Natural killer cell treated with Interleukin-12 subunit alpha and Interleukin-12 subunit beta and Interleukin-15 and Interleukin-18, amount 100 ng/mL, for 72 hours (primary cell): ENCODE measurements at regions not wholly inside any gene's neighbourhood (a gene's known extent, or its start where the extent isn't known, plus 50 kb on each side); places are given as distances from the start of the nearest gene placed in this dataset.
"Not testable (repeated sequence)": the region's sequence is repeated elsewhere in the genome, so short reads cannot be mapped to it uniquely, and the experiment has no call there.

Experiments
- ATAC-seq, 2 donors: fragments of 150-1000 bp; cut with Tn5 transposase in 1 of 2; sonication (Bioruptor Pico), chemical (Tn5 transposase) in 1 of 2; 2 replicates each; pipeline ENCODE4 v1.10.0; 2021
- DNase-seq: peaks from one replicate; pipeline ENCODE4 v3.0.0; 2022; ENCODE audit warnings: low spot score
- H3K27ac Mint-ChIP-seq, 2 donors: 1 replicate in 1 of 2; 2 replicates in 1 of 2; pipeline ENCODE4 v1.8.0; 2022; ENCODE audit warnings: mixed read lengths in 2 of 2, mild to moderate bottlenecking in 1 of 2, moderate library complexity in 1 of 2
- H3K27me3 Mint-ChIP-seq, 2 donors: 1 replicate in 1 of 2; 2 replicates in 1 of 2; pipeline ENCODE4 v1.8.0; 2022; ENCODE audit warnings: mixed read lengths in 2 of 2
- H3K36me3 Mint-ChIP-seq: one replicate; pipeline ENCODE4 v1.8.0; 2022; ENCODE audit warnings: mixed read lengths
- H3K4me1 Mint-ChIP-seq, 2 donors: 1 replicate in 1 of 2; 2 replicates in 1 of 2; pipeline ENCODE4 v1.8.0; 2022; ENCODE audit warnings: low read depth in 2 of 2, mixed read lengths in 2 of 2, mild to moderate bottlenecking in 1 of 2
- H3K4me3 Mint-ChIP-seq: one replicate; pipeline ENCODE4 v1.8.0; 2022; ENCODE audit warnings: mixed read lengths
- H3K9me3 Mint-ChIP-seq: 2 replicates; pipeline ENCODE4 v1.8.0; 2022; ENCODE audit warnings: mixed read lengths

- Mint-ChIP-seq H3K27ac (no peak overlapping the region), H3K36me3 (no peaks in the 10 kb centered on the region), H3K9me3 (peaks cover 19% of the 10 kb centered on the region), H3K4me3 (no peak overlapping the region), H3K27me3 (no peaks in the 10 kb centered on the region), H3K4me1 (no peaks in the 10 kb centered on the region)
- ATAC-seq (no peak), DNase-seq (no peak)
Measured at GRCh38 chr4:24228692-24229091, 338.8 kb upstream of the PPARGC1A start.

GRCh38 chr4:24226667-24227066 is 336.8 kb upstream of the PPARGC1A start:
- H3K27ac Mint-ChIP-seq: no peak overlapping the region
- H3K36me3 Mint-ChIP-seq: no peaks in the 10 kb centered on the region
- H3K9me3 Mint-ChIP-seq: peaks cover 17% of the 10 kb centered on the region
- no peak overlapping the region for H3K4me3 Mint-ChIP-seq
- DNase-seq (no peak), ATAC-seq (no peak)
- H3K27me3 Mint-ChIP-seq: no peaks in the 10 kb centered on the region
- no peaks in the 10 kb centered on the region for H3K4me1 Mint-ChIP-seq

GRCh38 chr4:24226023-24226422 is 336.2 kb upstream of the PPARGC1A start:
- DNase-seq: no peak
- Mint-ChIP-seq H3K27me3 (no peaks in the 10 kb centered on the region), H3K27ac (no peak overlapping the region), H3K9me3 (peaks cover 17% of the 10 kb centered on the region), H3K36me3 (no peaks in the 10 kb centered on the region), H3K4me1 (no peaks in the 10 kb centered on the region), H3K4me3 (no peak overlapping the region)
- ATAC-seq: no peak

- DNase-seq: no peak
- Mint-ChIP-seq H3K4me1 (no peaks in the 10 kb centered on the region), H3K27ac (no peak overlapping the region)
Measured at GRCh38 chr4:24224446-24224845, 334.6 kb upstream of the PPARGC1A start.

GRCh38 chr4:24219209-24219608 is 329.4 kb upstream of the PPARGC1A start:
- H3K27ac Mint-ChIP-seq: no peak overlapping the region
- H3K4me3 Mint-ChIP-seq: no peak overlapping the region
- no peaks in the 10 kb centered on the region for H3K27me3 Mint-ChIP-seq
- ATAC-seq: no peak
- no peaks in the 10 kb centered on the region for H3K4me1 Mint-ChIP-seq
- peaks cover 8% of the 10 kb centered on the region for H3K9me3 Mint-ChIP-seq
- DNase-seq: no peak
- no peaks in the 10 kb centered on the region for H3K36me3 Mint-ChIP-seq

More at GRCh38 chr4:24224446-24224845, 334.6 kb upstream of the PPARGC1A start:
- Mint-ChIP-seq H3K27me3 (no peaks in the 10 kb centered on the region), H3K4me3 (no peak overlapping the region), H3K36me3 (no peaks in the 10 kb centered on the region), H3K9me3 (peaks cover 18% of the 10 kb centered on the region)
- no peak for ATAC-seq

GRCh38 chr4:24218566-24218965 is 328.7 kb upstream of the PPARGC1A start:
- H3K36me3 Mint-ChIP-seq: no peaks in the 10 kb centered on the region
- ATAC-seq: no peak
- H3K9me3 Mint-ChIP-seq: peaks cover 8% of the 10 kb centered on the region
- H3K27me3 Mint-ChIP-seq: no peaks in the 10 kb centered on the region
- H3K4me3 Mint-ChIP-seq: no peak overlapping the region
- no peak overlapping the region for H3K27ac Mint-ChIP-seq
- no peaks in the 10 kb centered on the region for H3K4me1 Mint-ChIP-seq
- DNase-seq: no peak

- Mint-ChIP-seq H3K4me3 (no peak overlapping the region), H3K27ac (no peak overlapping the region), H3K9me3 (peaks cover 13% of the 10 kb centered on the region), H3K4me1 (no peaks in the 10 kb centered on the region), H3K36me3 (no peaks in the 10 kb centered on the region), H3K27me3 (no peaks in the 10 kb centered on the region)
- no peak for DNase-seq
- ATAC-seq: no peak
Measured at GRCh38 chr4:24214796-24215195, 324.9 kb upstream of the PPARGC1A start.

- Mint-ChIP-seq H3K4me3 (no peak overlapping the region), H3K9me3 (peaks cover 9% of the 10 kb centered on the region), H3K36me3 (no peaks in the 10 kb centered on the region), H3K27ac (no peak overlapping the region), H3K27me3 (no peaks in the 10 kb centered on the region), H3K4me1 (no peaks in the 10 kb centered on the region)
- DNase-seq: no peak
- ATAC-seq: no peak
Measured at GRCh38 chr4:24213961-24214360, 324.1 kb upstream of the PPARGC1A start.

GRCh38 chr4:24212642-24213041 is 322.8 kb upstream of the PPARGC1A start:
- no peak overlapping the region for H3K27ac Mint-ChIP-seq
- H3K4me3 Mint-ChIP-seq: no peak overlapping the region
- H3K27me3 Mint-ChIP-seq: no peaks in the 10 kb centered on the region
- no peak for ATAC-seq
- peaks cover 9% of the 10 kb centered on the region for H3K9me3 Mint-ChIP-seq
- no peaks in the 10 kb centered on the region for H3K36me3 Mint-ChIP-seq
- no peaks in the 10 kb centered on the region for H3K4me1 Mint-ChIP-seq
- no peak for DNase-seq

GRCh38 chr4:24211856-24212255 is 322.0 kb upstream of the PPARGC1A start:
- DNase-seq: no peak
- H3K27ac Mint-ChIP-seq: no peak overlapping the region
- H3K27me3 Mint-ChIP-seq: no peaks in the 10 kb centered on the region
- no peak for ATAC-seq
- no peaks in the 10 kb centered on the region for H3K36me3 Mint-ChIP-seq
- peaks cover 9% of the 10 kb centered on the region for H3K9me3 Mint-ChIP-seq
- H3K4me1 Mint-ChIP-seq: no peaks in the 10 kb centered on the region
- no peak overlapping the region for H3K4me3 Mint-ChIP-seq

GRCh38 chr4:24210332-24210902 is 320.6 kb upstream of the PPARGC1A start:
- no peaks in the 10 kb centered on the region for H3K4me1 Mint-ChIP-seq
- H3K27ac Mint-ChIP-seq: no peak overlapping the region
- no peak overlapping the region for H3K4me3 Mint-ChIP-seq
- ATAC-seq: no peak
- no peak for DNase-seq
- no peaks in the 10 kb centered on the region for H3K36me3 Mint-ChIP-seq
- H3K27me3 Mint-ChIP-seq: no peaks in the 10 kb centered on the region
- H3K9me3 Mint-ChIP-seq: peaks cover 9% of the 10 kb centered on the region

- H3K27me3 Mint-ChIP-seq: no peaks in the 10 kb centered on the region
- H3K4me1 Mint-ChIP-seq: no peaks in the 10 kb centered on the region
- ATAC-seq (no peak), DNase-seq (no peak)
- H3K9me3 Mint-ChIP-seq: peaks cover 9% of the 10 kb centered on the region
- H3K27ac Mint-ChIP-seq: no peak overlapping the region
- H3K36me3 Mint-ChIP-seq: no peaks in the 10 kb centered on the region
- H3K4me3 Mint-ChIP-seq: no peak overlapping the region
Measured at GRCh38 chr4:24209906-24210305, 320.1 kb upstream of the PPARGC1A start.

- Mint-ChIP-seq H3K27me3 (no peaks in the 10 kb centered on the region), H3K4me1 (no peaks in the 10 kb centered on the region), H3K9me3 (peaks cover 9% of the 10 kb centered on the region), H3K36me3 (no peaks in the 10 kb centered on the region), H3K27ac (no peak overlapping the region), H3K4me3 (no peak overlapping the region)
- no peak for DNase-seq
- ATAC-seq: no peak
Measured at GRCh38 chr4:24209131-24209530, 319.3 kb upstream of the PPARGC1A start.

- peaks cover 7% of the 10 kb centered on the region for H3K9me3 Mint-ChIP-seq
- H3K27me3 Mint-ChIP-seq: no peaks in the 10 kb centered on the region
- DNase-seq (no peak), ATAC-seq (no peak)
- no peaks in the 10 kb centered on the region for H3K4me1 Mint-ChIP-seq
- no peaks in the 10 kb centered on the region for H3K36me3 Mint-ChIP-seq
- H3K4me3 Mint-ChIP-seq: no peak overlapping the region
- H3K27ac Mint-ChIP-seq: no peak overlapping the region
Measured at GRCh38 chr4:24208691-24209090, 318.8 kb upstream of the PPARGC1A start.

- not testable (repeated sequence) for H3K27ac Mint-ChIP-seq, H3K9me3 Mint-ChIP-seq, H3K27me3 Mint-ChIP-seq, H3K36me3 Mint-ChIP-seq, DNase-seq, H3K4me3 Mint-ChIP-seq, H3K4me1 Mint-ChIP-seq, ATAC-seq
Measured at GRCh38 chr4:24204708-24205107, 314.9 kb upstream of the PPARGC1A start.
